ENCODE measurements at regions not wholly inside any gene's neighbourhood (a gene's known extent, or its start where the extent isn't known, plus 50 kb on each side); places are given as distances from the start of the nearest gene placed in this dataset.

- no peak for TF ChIP-seq CTCF (conservative IDR thresholded peaks at IDR 0.05)
- no peaks in the 10 kb centered on the region for H3K4me1 ChIP-seq (ENCODE audit: control insufficient read depth, insufficient read depth, low read length)
- H3K27ac ChIP-seq (ENCODE audit: low read depth, low read length): no peak overlapping the region
- no peaks in the 10 kb centered on the region for H3K27me3 ChIP-seq (ENCODE audit: control insufficient read depth, insufficient read depth, low read length, poor library complexity, severe bottlenecking)
- H3K36me3 ChIP-seq (ENCODE audit: control insufficient read depth, insufficient read depth, low read length): no peaks in the 10 kb centered on the region
- no peak for DNase-seq
- no peak overlapping the region for H3K9ac ChIP-seq (ENCODE audit: extremely low read depth, low read length, poor library complexity, severe bottlenecking)
- 69% methylated on average over 4 of the region's 5 CpGs; no CpG with 5 or more reads in 1 of the 2 experiments for WGBS, 2 experiments (ENCODE audit: insufficient coverage in 1 of 2, insufficient read length in 1 of 2)
- H3K4me3 ChIP-seq (ENCODE audit: low read length): no peak overlapping the region
- Mint-ChIP-seq H3K27me3 (ENCODE audit: insufficient read depth) (no peaks in the 10 kb centered on the region), H3K9me3 (peaks cover 4% of the 10 kb centered on the region), H3K27ac (no peak overlapping the region), H3K4me3 (no peak overlapping the region), H3K36me3 (ENCODE audit: low read depth) (no peaks in the 10 kb centered on the region), H3K4me1 (no peaks in the 10 kb centered on the region)
- H3K9me3 ChIP-seq (ENCODE audit: control insufficient read depth, low read length): no peaks in the 10 kb centered on the region
Observed at GRCh38 chr13:86681223-86681622, 882.0 kb upstream of the SLITRK6 start.

DNA sequence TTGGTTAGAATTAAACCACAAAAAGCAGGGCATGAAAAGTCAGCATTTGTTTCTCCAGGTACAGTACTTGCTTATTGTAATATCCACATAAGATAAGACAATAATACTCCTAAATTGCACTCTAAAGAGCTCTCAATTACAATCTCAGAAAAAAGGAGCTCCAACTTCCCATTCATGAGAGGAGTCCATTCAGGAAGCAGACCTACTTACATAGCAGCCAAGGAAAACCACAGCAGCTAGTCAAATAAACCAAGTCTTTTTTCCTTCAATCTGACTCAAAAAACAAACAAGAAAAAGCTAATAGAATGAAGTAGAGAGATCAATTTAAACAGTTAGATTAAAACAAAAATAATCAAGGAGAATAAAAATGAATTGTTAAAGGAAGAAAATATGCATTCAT, 885.2 kb upstream of the SLITRK6 start:
- H3K9me3 ChIP-seq (ENCODE audit: control insufficient read depth, low read length): no peaks in the 10 kb centered on the region
- TF ChIP-seq CTCF (conservative IDR thresholded peaks at IDR 0.05): no peak
- no peak overlapping the region for H3K4me3 ChIP-seq (ENCODE audit: low read length)
- Mint-ChIP-seq H3K36me3 (ENCODE audit: low read depth) (no peaks in the 10 kb centered on the region), H3K4me3 (no peak overlapping the region), H3K9me3 (peaks cover 4% of the 10 kb centered on the region), H3K27ac (no peak overlapping the region), H3K4me1 (no peaks in the 10 kb centered on the region), H3K27me3 (ENCODE audit: insufficient read depth) (no peaks in the 10 kb centered on the region)
- DNase-seq: no peak
- H3K36me3 ChIP-seq (ENCODE audit: control insufficient read depth, insufficient read depth, low read length): no peaks in the 10 kb centered on the region
- no peak overlapping the region for H3K27ac ChIP-seq (ENCODE audit: low read depth, low read length)
- H3K9ac ChIP-seq (ENCODE audit: extremely low read depth, low read length, poor library complexity, severe bottlenecking): no peak overlapping the region
- no peaks in the 10 kb centered on the region for H3K4me1 ChIP-seq (ENCODE audit: control insufficient read depth, insufficient read depth, low read length)
- no peaks in the 10 kb centered on the region for H3K27me3 ChIP-seq (ENCODE audit: control insufficient read depth, insufficient read depth, low read length, poor library complexity, severe bottlenecking)

DNA sequence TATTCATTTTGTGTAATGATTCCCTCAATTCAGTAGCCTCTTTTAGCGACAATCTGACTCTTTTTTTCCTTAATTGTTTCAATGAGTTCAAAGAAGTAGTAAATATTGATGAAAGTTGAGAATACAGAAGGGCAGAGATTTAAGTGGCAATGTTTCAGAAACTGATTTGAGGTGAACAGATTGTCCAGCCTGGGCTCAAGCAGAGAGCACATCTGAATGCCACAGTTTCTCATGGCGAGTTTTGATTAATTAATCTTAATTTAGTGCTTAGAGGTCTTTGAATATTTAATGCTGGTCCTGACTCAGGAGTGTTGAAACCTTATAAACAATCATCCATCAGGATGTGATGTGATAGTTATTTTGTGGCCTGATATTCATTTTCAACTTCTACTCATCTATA, 890.7 kb upstream of the SLITRK6 start:
- H3K27me3 ChIP-seq (ENCODE audit: control insufficient read depth, insufficient read depth, low read length, poor library complexity, severe bottlenecking): no peaks in the 10 kb centered on the region
- no peak overlapping the region for H3K27ac Mint-ChIP-seq
- no peak overlapping the region for H3K9ac ChIP-seq (ENCODE audit: extremely low read depth, low read length, poor library complexity, severe bottlenecking)
- H3K9me3 Mint-ChIP-seq: no peaks in the 10 kb centered on the region
- H3K27ac ChIP-seq (ENCODE audit: low read depth, low read length): no peak overlapping the region
- 90 to 91% methylated on average over 2 of the region's 2 CpGs for WGBS, 2 experiments (ENCODE audit: insufficient coverage in 1 of 2, insufficient read length in 1 of 2)
- no peak for TF ChIP-seq CTCF (conservative IDR thresholded peaks at IDR 0.05)
- H3K36me3 Mint-ChIP-seq (ENCODE audit: low read depth): no peaks in the 10 kb centered on the region
- no peaks in the 10 kb centered on the region for H3K36me3 ChIP-seq (ENCODE audit: control insufficient read depth, insufficient read depth, low read length)
- H3K4me3 ChIP-seq (ENCODE audit: low read length): no peak overlapping the region
- H3K27me3 Mint-ChIP-seq (ENCODE audit: insufficient read depth): no peaks in the 10 kb centered on the region
- H3K9me3 ChIP-seq (ENCODE audit: control insufficient read depth, low read length): no peaks in the 10 kb centered on the region
- no peaks in the 10 kb centered on the region for H3K4me1 Mint-ChIP-seq
- no peaks in the 10 kb centered on the region for H3K4me1 ChIP-seq (ENCODE audit: control insufficient read depth, insufficient read depth, low read length)
- no peak overlapping the region for H3K4me3 Mint-ChIP-seq
- no peak for DNase-seq

Data from endodermal cell (in vitro differentiated cells).